HAP-1 (cell line): ENCODE measurements at regions not wholly inside any gene's neighbourhood (a gene's known extent, or its start where the extent isn't known, plus 50 kb on each side); places are given as distances from the start of the nearest gene placed in this dataset.

ENCODE experiments used
- DNase-seq, 2 experiments: peaks; one replicate each; pipeline ENCODE4 v3.0.0-alpha.2; 2016 to 2020; ENCODE audit warnings: low spot score in 2 of 2
- H3K27me3 ChIP-seq: fragments of 250-450 bp; sonication (Bioruptor Pico); 2 replicates; pipeline ENCODE4 v1.5.1; 2020; ENCODE audit warnings: low read depth, mild to moderate bottlenecking, moderate library complexity
- H3K36me3 ChIP-seq: fragments of 250-450 bp; sonication (Bioruptor Pico); replicated peaks from 2 replicates; pipeline ENCODE4 v1.5.1; 2020; ENCODE audit warnings: mild to moderate bottlenecking
- H3K4me1 ChIP-seq: fragments of 250-450 bp; sonication (Bioruptor Pico); 2 replicates; pipeline ENCODE4 v1.5.1; 2020; ENCODE audit warnings: mild to moderate bottlenecking
- H3K4me3 ChIP-seq: fragments of 250-450 bp; sonication (Bioruptor Pico); 2 replicates; pipeline ENCODE4 v1.5.1; 2020; ENCODE audit warnings: mild to moderate bottlenecking, moderate library complexity
- H3K9me3 ChIP-seq: fragments of 250-450 bp; sonication (Bioruptor Pico); 2 replicates; pipeline ENCODE4 v1.5.1; 2020; ENCODE audit warnings: mild to moderate bottlenecking, moderate library complexity
- in situ Hi-C: fragments of 300-500 bp; cut with MboI; formaldehyde crosslinking; loops from 3 replicates; pipeline ENCODE4 v1.14.3; 2020; ENCODE audit warnings: low sequenced_read_pairs, inconsistent platforms, mixed read lengths

DNA sequence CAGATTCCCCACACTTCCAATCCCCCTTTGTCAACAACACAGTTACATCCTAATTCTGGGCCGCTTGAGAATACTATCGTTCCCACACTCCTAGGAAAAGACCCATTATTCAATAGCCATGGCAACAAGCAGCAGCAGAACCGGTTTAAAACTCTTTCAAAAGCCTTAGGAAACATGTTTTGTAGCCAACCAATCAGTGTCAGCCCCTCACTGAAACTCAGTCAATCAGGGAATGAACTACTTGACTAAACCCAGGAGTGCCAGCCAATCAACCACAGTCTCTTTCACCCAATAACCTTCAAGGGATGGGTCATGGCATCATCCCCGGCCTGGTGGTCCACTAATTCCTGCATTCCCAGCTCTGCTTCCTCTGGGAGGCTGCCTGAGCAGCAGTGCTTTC lies 204.8 kb upstream of the HS6ST1 start:
- Histone ChIP-seq H3K4me1 (no peaks in the 10 kb centered on the region), H3K36me3 (no peaks in the 10 kb centered on the region), H3K27me3 (no peaks in the 10 kb centered on the region), H3K4me3 (no peak overlapping the region), H3K9me3 (no peaks in the 10 kb centered on the region)
- in situ Hi-C loops, result no loop called here
- DNase-seq, result no peak

DNA sequence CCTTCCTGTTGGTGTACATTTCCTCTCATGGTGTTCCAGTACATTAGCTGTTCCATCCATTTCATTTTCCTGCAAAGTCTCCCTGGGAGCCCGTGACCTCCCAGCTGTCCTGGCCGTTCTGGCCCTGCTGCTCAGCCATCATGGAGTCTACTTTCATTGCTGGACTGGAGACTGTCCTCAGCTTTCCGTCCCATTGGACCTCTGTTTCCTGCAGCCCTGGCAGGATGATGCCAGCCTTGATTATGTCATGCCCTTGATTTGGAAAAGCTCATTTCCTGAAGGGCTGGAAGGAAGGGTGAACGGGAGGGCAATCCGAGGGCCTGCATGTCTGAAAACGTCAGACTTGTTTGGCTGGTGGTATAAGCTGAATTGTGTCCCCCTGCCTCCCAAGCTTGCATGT lies 205.5 kb upstream of the HS6ST1 start:
- no peaks in the 10 kb centered on the region for H3K9me3 ChIP-seq
- no peak overlapping the region for H3K4me3 ChIP-seq
- in situ Hi-C loops, result no loop called here
- H3K4me1 ChIP-seq, result no peaks in the 10 kb centered on the region
- no peaks in the 10 kb centered on the region for H3K36me3 ChIP-seq
- no peak for DNase-seq
- no peaks in the 10 kb centered on the region for H3K27me3 ChIP-seq

DNA sequence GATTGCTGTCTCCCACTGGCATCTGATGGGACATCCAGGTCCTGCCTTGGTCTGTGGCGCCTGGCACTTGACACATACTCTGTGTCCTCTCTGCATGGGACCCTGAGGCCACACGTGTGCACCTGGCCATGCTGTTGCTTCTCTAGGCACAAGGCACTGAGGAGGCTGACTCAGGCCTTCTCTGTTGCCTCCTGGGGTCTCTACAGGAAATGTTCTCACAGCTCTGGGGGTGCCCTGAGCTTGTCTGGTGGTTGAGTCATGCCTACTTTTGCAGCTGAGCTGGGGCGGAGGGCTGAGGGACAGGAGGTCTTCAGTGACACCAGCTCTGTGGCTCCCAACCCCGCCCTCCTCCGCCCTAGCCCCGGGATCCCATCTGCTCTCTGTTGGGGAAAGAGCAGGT lies 207.0 kb upstream of the HS6ST1 start:
- no peaks in the 10 kb centered on the region for H3K9me3 ChIP-seq
- no peak overlapping the region for H3K4me3 ChIP-seq
- H3K27me3 ChIP-seq, result no peaks in the 10 kb centered on the region
- in situ Hi-C loops, result no loop called here
- no peaks in the 10 kb centered on the region for H3K4me1 ChIP-seq
- no peak for DNase-seq
- no peaks in the 10 kb centered on the region for H3K36me3 ChIP-seq

DNA sequence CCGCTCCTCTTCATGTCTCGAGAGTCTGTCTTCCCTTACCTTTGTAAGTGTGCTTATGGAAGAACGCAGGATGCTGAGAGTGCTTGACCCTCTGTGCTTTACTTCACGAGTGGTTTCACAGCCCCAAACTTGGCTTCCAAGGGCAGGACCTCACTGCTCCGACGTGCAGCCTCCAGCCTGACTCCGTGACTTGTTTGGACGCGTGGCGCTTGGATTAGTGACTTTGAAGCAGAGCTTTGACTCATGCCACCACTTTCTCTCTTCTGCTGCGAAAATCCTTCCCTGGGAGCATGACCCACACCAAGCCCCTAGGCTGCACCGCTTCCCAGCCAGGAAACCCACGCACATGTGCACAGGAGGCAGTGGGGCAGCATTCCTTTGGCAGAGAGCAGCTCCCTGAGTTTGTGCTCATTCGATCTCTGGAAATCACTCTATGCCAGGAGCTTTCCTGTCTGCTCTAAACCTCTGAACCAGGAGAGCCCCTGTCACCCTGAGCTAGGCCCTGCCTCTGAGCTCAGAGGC lies 207.8 kb upstream of the HS6ST1 start:
- Histone ChIP-seq H3K9me3 (no peaks in the 10 kb centered on the region), H3K4me1 (no peaks in the 10 kb centered on the region), H3K27me3 (no peaks in the 10 kb centered on the region), H3K36me3 (no peaks in the 10 kb centered on the region), H3K4me3 (no peak overlapping the region)
- no peak for DNase-seq
- in situ Hi-C loops, result no loop called here

DNA sequence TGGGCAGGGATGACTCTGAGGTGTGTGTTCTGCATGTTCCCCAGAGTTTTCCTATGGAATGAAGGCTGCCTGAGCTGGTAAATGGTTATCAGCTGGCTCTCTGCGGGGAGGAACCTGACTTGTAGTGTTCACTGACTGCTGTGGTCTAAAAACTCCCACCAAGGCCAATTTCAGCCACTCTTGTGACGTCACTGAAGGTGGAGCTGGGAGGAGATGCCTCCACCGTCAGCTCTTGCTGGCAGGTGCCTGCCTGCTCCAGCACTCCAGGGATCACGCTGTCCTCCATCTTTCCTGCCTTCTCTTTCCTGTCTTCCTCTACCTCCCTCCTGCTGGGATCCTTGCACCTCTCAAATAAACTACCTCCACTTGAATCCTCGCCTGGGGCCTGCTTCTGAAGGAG lies 209.5 kb upstream of the HS6ST1 start:
- Histone ChIP-seq H3K9me3 (no peaks in the 10 kb centered on the region), H3K4me1 (no peaks in the 10 kb centered on the region), H3K27me3 (no peaks in the 10 kb centered on the region), H3K36me3 (no peaks in the 10 kb centered on the region), H3K4me3 (no peak overlapping the region)
- in situ Hi-C loops, result no loop called here
- DNase-seq, result no peak

DNA sequence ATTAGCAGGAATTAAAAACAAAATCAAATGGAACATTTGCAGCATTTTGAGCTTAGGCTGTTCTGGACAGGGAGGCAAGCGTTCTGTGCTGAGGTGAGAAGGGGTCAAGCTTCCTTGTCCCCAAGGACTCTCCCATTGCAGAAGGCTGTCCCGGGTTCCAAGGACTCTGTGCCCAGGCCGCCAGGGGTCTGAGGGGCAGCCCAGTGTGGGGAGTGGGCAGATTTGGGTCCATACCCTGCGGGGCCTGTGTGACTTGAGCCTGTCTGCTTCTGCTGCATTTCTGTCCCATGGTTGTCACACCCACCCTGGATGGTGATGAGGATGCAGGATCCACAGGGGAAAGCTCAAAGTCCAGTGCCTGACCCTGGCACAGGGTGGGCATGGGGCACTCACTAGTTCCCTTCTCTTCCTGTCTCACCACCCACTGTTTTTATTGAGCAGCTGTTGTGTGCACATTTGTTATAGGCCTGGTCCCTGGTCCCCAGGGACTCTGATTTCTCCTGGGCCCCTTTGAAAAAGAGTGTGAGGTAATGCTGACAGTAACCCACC lies 211.4 kb upstream of the HS6ST1 start:
- in situ Hi-C loops, result no loop called here
- no peaks in the 10 kb centered on the region for H3K27me3 ChIP-seq
- DNase-seq, result no peak
- H3K9me3 ChIP-seq, result no peaks in the 10 kb centered on the region
- no peaks in the 10 kb centered on the region for H3K4me1 ChIP-seq
- no peak overlapping the region for H3K4me3 ChIP-seq
- H3K36me3 ChIP-seq, result no peaks in the 10 kb centered on the region

DNA sequence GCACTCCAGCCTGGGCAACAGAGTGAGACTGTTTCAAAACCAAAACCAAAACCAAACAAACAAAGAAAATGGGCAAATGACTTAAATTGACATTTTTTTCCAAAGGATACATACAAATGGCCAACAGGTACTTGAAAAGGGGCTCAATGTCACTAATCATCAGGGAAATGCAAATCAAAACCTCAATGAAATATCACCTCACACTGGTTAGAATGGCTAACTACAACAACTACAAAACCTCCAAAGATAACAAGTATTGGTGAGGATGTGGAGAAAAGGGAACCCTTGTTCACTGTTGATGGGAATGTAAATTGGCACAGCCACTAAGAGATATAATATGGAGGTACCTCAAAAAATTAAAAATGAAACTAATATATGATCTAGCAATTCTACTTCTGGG lies 213.2 kb upstream of the HS6ST1 start:
- Histone ChIP-seq H3K4me3 (no peak overlapping the region), H3K4me1 (no peaks in the 10 kb centered on the region), H3K27me3 (no peaks in the 10 kb centered on the region), H3K36me3 (no peaks in the 10 kb centered on the region), H3K9me3 (no peaks in the 10 kb centered on the region)
- in situ Hi-C loops, result no loop called here
- no peak for DNase-seq

DNA sequence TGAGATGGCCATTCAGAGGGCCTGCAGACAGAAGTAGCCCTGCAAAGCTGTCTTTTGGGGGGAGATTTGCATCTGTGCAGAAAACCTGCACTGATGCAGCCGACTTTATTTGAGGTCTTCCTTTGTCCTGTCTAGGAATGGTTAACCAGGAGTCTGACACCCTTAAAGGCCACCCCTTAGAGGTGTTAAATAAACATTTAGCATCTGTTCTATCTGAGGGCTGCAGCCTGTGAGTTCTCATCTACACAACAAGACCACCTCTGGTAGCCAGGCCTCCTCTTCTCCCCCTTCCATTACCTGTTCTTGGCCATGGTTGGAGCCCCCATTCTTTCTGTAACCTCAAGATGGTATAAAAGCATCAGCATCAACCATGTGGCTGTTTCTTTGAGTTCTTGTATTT lies 214.4 kb upstream of the HS6ST1 start:
- in situ Hi-C loops, result no loop called here
- H3K4me3 ChIP-seq, result no peak overlapping the region
- H3K27me3 ChIP-seq, result no peaks in the 10 kb centered on the region
- no peaks in the 10 kb centered on the region for H3K36me3 ChIP-seq
- H3K4me1 ChIP-seq, result no peaks in the 10 kb centered on the region
- H3K9me3 ChIP-seq, result no peaks in the 10 kb centered on the region
- DNase-seq, result no peak

DNA sequence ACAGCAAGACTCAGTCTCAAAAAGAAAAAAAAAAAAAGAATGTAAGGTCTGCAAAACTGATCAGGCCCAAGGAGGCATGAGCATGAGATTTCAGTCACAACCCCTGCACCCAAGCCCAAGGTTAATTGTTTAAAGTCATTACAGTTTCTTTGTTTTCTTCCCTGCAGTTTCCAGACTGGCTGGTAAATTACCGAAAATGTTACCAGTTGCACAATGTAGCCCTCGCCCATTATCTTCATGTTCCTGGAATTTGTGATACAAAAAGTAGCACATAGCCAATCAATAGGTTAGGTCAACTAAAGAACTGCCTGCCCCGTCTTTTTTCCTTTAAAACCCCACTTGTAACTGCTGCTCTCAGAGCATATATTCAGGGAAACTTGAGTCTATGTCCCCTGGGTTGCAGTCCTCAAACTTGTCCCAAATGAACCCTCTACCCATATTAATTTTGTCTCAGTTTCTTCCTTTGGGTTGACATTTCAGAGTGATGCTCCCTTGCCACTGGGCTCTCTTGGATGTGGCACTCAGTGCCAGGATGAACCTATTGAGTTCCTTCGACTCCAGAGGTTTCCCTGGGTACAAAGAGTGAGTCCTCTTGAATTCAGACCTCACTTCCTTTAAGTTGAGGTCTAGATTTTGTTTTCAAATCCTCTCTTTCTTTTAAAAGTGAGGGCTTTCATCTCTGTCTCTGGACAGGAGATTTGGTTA lies 216.2 kb upstream of the HS6ST1 start:
- Histone ChIP-seq H3K36me3 (no peaks in the 10 kb centered on the region), H3K4me1 (no peaks in the 10 kb centered on the region)
- in situ Hi-C loops, result no loop called here

DNA sequence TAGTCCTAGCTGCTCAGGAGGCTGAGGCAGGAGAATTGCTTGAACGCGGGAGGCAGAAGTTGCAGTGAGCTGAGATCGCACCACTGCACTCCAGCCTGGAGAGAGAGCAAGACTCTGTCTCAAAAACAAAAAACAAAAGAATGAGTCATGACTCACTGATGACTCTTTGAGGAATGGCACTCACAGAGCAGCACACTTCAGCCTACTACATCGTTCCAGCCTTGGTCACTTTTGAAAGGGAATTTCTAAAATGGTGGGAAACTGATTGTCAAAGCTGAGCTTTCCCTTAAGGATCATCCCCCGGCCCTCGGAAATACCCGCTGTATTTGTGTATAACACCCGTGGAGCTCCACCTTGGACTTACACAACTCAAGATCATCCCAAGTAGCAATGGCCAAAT lies 217.3 kb upstream of the HS6ST1 start:
- in situ Hi-C loops, result no loop called here
- no peak for DNase-seq
- H3K36me3 ChIP-seq, result no peaks in the 10 kb centered on the region
- no peaks in the 10 kb centered on the region for H3K4me1 ChIP-seq
- no peaks in the 10 kb centered on the region for H3K27me3 ChIP-seq
- no peak overlapping the region for H3K4me3 ChIP-seq
- no peaks in the 10 kb centered on the region for H3K9me3 ChIP-seq

More for the DNA sequence above, 216.2 kb upstream of the HS6ST1 start:
- H3K27me3 ChIP-seq, result no peaks in the 10 kb centered on the region
- H3K4me3 ChIP-seq, result no peak overlapping the region
- no peaks in the 10 kb centered on the region for H3K9me3 ChIP-seq
- no peak for DNase-seq

DNA sequence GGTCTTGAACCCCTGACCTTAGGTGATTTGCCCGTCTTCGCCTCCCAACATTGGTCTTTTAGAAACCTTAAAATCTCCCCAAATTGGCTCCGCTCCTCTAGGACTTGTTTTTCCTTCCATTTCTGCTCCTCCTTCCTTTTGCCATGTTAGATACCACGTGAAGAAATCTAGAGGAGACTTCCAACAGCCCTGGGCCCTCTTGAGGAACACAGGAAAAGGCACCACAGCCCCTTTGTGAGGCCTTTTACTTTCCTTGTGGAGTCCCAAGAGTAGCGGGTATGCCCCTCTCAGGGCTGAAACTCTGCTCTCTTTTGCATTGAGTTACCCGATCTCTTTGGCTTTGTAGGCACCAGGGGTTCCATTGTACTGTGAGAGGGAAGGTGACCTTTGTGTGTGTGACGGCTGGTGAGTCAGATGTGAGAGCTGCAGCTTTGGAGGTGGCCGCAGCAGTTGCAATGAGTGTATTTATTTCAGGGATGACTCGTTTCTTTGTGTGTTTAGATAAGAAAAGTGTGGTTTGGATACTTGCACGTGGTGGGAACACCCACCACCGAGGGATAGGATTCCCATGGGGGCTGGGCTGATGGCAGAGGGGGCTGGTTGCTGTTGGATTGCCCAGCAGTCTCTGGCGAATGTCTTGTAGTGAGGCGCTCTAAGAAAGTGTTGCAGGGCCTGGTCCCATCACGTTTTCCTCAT lies 218.4 kb upstream of the HS6ST1 start:
- no peak for DNase-seq
- H3K4me3 ChIP-seq, result no peak overlapping the region
- no peaks in the 10 kb centered on the region for H3K27me3 ChIP-seq
- H3K36me3 ChIP-seq, result no peaks in the 10 kb centered on the region
- no peaks in the 10 kb centered on the region for H3K4me1 ChIP-seq
- in situ Hi-C loops, result no loop called here
- no peaks in the 10 kb centered on the region for H3K9me3 ChIP-seq

DNA sequence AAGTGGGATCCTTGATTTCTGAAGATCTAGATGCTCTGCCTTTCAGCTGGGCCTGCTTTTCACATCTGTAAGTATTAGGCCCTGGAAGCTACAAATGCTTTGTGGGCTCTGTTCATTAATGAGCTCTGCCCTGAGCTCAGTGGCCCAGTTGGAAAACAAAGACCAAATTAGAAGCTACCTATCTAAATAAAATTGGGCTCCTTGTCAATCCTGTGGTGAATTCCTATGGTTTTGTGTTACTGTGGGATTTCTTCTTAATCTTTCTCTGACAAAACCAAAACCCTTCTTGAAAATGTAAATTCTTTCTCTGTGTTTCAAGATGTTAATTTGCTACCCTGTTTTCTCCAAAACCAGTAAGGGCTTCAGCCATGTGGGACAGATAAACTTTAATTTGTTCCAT lies 219.0 kb upstream of the HS6ST1 start:
- Histone ChIP-seq H3K9me3 (no peaks in the 10 kb centered on the region), H3K4me1 (no peaks in the 10 kb centered on the region), H3K27me3 (no peaks in the 10 kb centered on the region), H3K36me3 (no peaks in the 10 kb centered on the region), H3K4me3 (no peak overlapping the region)
- in situ Hi-C loops, result no loop called here
- DNase-seq, result no peak

DNA sequence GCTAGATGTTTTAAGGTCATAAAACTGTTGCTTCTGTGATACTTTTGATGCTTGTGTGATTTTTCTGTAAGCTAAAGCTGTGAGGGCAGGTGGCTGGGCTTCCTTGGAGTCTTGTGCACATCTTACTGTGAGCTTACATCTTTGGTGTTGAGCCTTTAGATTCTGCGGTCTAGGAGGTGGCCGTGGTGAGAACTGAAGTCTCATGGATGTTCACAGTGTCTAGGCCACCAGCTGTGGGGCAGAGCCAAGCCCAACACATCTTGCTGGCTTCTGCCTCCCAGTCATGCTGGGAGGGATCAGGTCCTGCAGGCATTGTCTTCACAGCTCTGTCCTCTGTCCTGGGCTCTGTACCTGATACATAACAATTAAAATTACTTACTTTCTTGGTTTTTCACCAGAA lies 219.7 kb upstream of the HS6ST1 start:
- Histone ChIP-seq H3K36me3 (no peaks in the 10 kb centered on the region), H3K4me3 (no peak overlapping the region), H3K9me3 (no peaks in the 10 kb centered on the region), H3K4me1 (no peaks in the 10 kb centered on the region), H3K27me3 (no peaks in the 10 kb centered on the region)
- DNase-seq, result no peak
- in situ Hi-C loops, result no loop called here

DNA sequence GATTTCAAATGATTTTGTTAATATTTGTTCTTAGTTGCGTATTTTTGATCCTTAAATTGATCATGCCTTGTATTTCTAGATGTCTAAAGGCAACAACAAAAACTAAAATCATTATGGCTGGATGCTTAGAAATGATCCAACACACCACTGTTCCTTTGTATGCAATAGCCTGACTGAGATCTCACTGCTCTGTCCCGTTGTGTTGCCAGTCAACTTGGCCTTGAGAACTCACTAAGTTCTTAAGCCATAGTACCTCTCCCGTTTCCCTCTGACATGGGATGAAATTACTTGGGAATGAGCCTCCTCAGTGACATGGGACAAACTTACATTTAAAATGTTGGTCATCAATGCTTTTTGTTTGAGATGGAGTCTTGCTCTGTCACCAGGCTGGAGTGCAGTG lies 222.0 kb upstream of the HS6ST1 start:
- H3K4me3 ChIP-seq, result no peak overlapping the region
- in situ Hi-C loops, result no loop called here
- H3K36me3 ChIP-seq, result no peaks in the 10 kb centered on the region
- DNase-seq, result no peak
- H3K9me3 ChIP-seq, result no peaks in the 10 kb centered on the region
- H3K4me1 ChIP-seq, result no peaks in the 10 kb centered on the region
- no peaks in the 10 kb centered on the region for H3K27me3 ChIP-seq
